HEK293T (cell line): ENCODE measurements at regions not wholly inside any gene's neighbourhood (a gene's known extent, or its start where the extent isn't known, plus 50 kb on each side); places are given as distances from the start of the nearest gene placed in this dataset.

Source experiments
- CTCF ChIA-PET: fragments of 350-600 bp; formaldehyde crosslinking; extraction: SDS; loops from one replicate; lab custom pipeline; 2021; ENCODE audit warnings: antibody characterized with exemption, inconsistent platforms; lab: Yijun Ruan, JAX
- POLR2A ChIA-PET: fragments of 350-600 bp; formaldehyde crosslinking; extraction: SDS; loops from one replicate; lab custom pipeline; 2020; ENCODE audit warnings: antibody characterized with exemption, inconsistent platforms; lab: Yijun Ruan, JAX
- DNase-seq: peaks from one replicate; pipeline ENCODE4 v3.0.0; 2012; ENCODE audit warnings: mixed read lengths; ENCODE audit errors: extremely low spot score
- ARNT ChIP-seq: fragments of 450-650 bp; IDR thresholded peaks from 2 replicates; pipeline ENCODE4 v1.6.1; 2017; ENCODE audit warnings: mild to moderate bottlenecking
- BHLHE40 ChIP-seq: fragments of 450-650 bp; IDR thresholded peaks from 2 replicates; pipeline ENCODE4 v1.6.1; 2016; ENCODE audit warnings: mild to moderate bottlenecking, moderate library complexity, borderline replicate concordance
- CTBP1 ChIP-seq: fragments of 450-650 bp; IDR thresholded peaks from 2 replicates; pipeline ENCODE4 v1.6.1; 2016; ENCODE audit warnings: borderline replicate concordance
- ELF4 ChIP-seq: fragments of 450-650 bp; IDR thresholded peaks from 2 replicates; pipeline ENCODE4 v1.6.1; 2017; ENCODE audit warnings: antibody characterized with exemption
- FOXA1 ChIP-seq: fragments of 450-650 bp; IDR thresholded peaks from 2 replicates; pipeline ENCODE4 v1.6.1; 2016; ENCODE audit warnings: mild to moderate bottlenecking
- FOXK2 ChIP-seq: fragments of 450-650 bp; IDR thresholded peaks from 2 replicates; pipeline ENCODE4 v1.6.1; 2016; ENCODE audit warnings: mild to moderate bottlenecking
- FOXM1 ChIP-seq: fragments of 450-650 bp; IDR thresholded peaks from 2 replicates; pipeline ENCODE4 v1.6.1; 2017; ENCODE audit warnings: mild to moderate bottlenecking, borderline replicate concordance
- HDGF ChIP-seq: fragments of 450-650 bp; IDR thresholded peaks from 2 replicates; pipeline ENCODE4 v1.6.1; 2017; ENCODE audit warnings: antibody characterized with exemption, borderline replicate concordance
- L3MBTL2 ChIP-seq: fragments of 450-650 bp; conservative IDR thresholded peaks from 2 replicates; pipeline ENCODE4 v1.6.1; 2016; ENCODE audit warnings: mild to moderate bottlenecking
- LEF1 ChIP-seq: fragments of 450-650 bp; IDR thresholded peaks from 2 replicates; pipeline ENCODE4 v1.6.1; 2017; ENCODE audit warnings: mild to moderate bottlenecking, borderline replicate concordance
- NFRKB ChIP-seq: fragments of 450-650 bp; IDR thresholded peaks from 2 replicates; pipeline ENCODE4 v1.6.1; 2016; ENCODE audit warnings: mild to moderate bottlenecking, moderate library complexity
- PKNOX1 ChIP-seq: fragments of 450-650 bp; IDR thresholded peaks from 2 replicates; pipeline ENCODE4 v1.6.1; 2016
- SP1 ChIP-seq: fragments of 450-650 bp; IDR thresholded peaks from 2 replicates; pipeline ENCODE4 v1.6.1; 2017
- SUZ12 ChIP-seq: fragments of 450-650 bp; IDR thresholded peaks from 2 replicates; pipeline ENCODE4 v1.6.1; 2016; ENCODE audit warnings: mild to moderate bottlenecking
- TARDBP ChIP-seq: fragments of 450-650 bp; IDR thresholded peaks from 2 replicates; pipeline ENCODE4 v1.6.1; 2016
- ZNF384 ChIP-seq: fragments of 450-650 bp; IDR thresholded peaks from 2 replicates; pipeline ENCODE4 v1.6.1; 2016

- CTCF ChIA-PET: no interaction called here
- TF ChIP-seq LEF1: no peak
- TF ChIP-seq FOXA1: no peak
- no peak for TF ChIP-seq FOXM1
- TF ChIP-seq ZNF384: no peak
- TF ChIP-seq SUZ12: no peak
- TF ChIP-seq SP1: no peak
- TF ChIP-seq TARDBP: no peak
- TF ChIP-seq BHLHE40: no peak
- TF ChIP-seq PKNOX1: no peak
- no peak for TF ChIP-seq ELF4
- TF ChIP-seq L3MBTL2: no peak
- TF ChIP-seq HDGF: no peak
- POLR2A ChIA-PET: no interaction called here
- DNase-seq: no peak
These were observed 144.3 kb upstream of the CPEB2 start for GRCh38 chr4:14857981-14858380.

- no peak for DNase-seq
- ChIA-PET POLR2A (no interaction called here), CTCF (no interaction called here)
- TF ChIP-seq PKNOX1 (no peak), FOXA1 (no peak), HDGF (no peak), ELF4 (no peak)
These were observed 139.4 kb upstream of the CPEB2 start for GRCh38 chr4:14862891-14863290.

GRCh38 chr4:14863418-14864364 is 138.6 kb upstream of the CPEB2 start:
- TF ChIP-seq ZNF384 (no peak), L3MBTL2 (no peak), LEF1 (no peak), ARNT (no peak), FOXA1 (no peak), TARDBP (no peak), BHLHE40 (no peak), ELF4 (no peak), FOXM1 (no peak)
- ChIA-PET CTCF (no interaction called here), POLR2A (no interaction called here)
- no peak for DNase-seq

GRCh38 chr4:14864365-14865030 is 137.8 kb upstream of the CPEB2 start:
- ChIA-PET POLR2A (no interaction called here), CTCF (interaction anchor here (0.8 kb wide), 1 partner anchor 33 kb away, joined by 3 read pairs; no protein-coding TSS in a partner anchor)
- DNase-seq: no peak
- TF ChIP-seq NFRKB (no peak), TARDBP (no peak)

GRCh38 chr4:14865031-14865366 is 137.3 kb upstream of the CPEB2 start:
- POLR2A ChIA-PET: no interaction called here
- TF ChIP-seq BHLHE40 (no peak), ARNT (no peak), SUZ12 (no peak), ELF4 (no peak), TARDBP (no peak), CTBP1 (no peak), HDGF (no peak), LEF1 (no peak), PKNOX1 (no peak)
- CTCF ChIA-PET: interaction anchor here (0.8 kb wide), 1 partner anchor 32 kb away, joined by 3 read pairs; no protein-coding TSS in a partner anchor
- DNase-seq: no peak

GRCh38 chr4:14865804-14866203 is 136.5 kb upstream of the CPEB2 start:
- POLR2A ChIA-PET: no interaction called here
- no peak for DNase-seq
- CTCF ChIA-PET: interaction anchor here (0.6 kb wide), 1 partner anchor 43 kb away, joined by 3 read pairs; no protein-coding TSS in a partner anchor
- TF ChIP-seq ELF4 (no peak), SP1 (no peak), PKNOX1 (no peak), SUZ12 (no peak), HDGF (no peak), TARDBP (no peak), LEF1 (no peak), BHLHE40 (no peak), FOXA1 (no peak), FOXM1 (no peak), ZNF384 (no peak), CTBP1 (no peak), ARNT (no peak), FOXK2 (no peak), L3MBTL2 (no peak), NFRKB (no peak)
